DND-41 (cell line): ENCODE measurements at regions not wholly inside any gene's neighbourhood (a gene's known extent, or its start where the extent isn't known, plus 50 kb on each side); places are given as distances from the start of the nearest gene placed in this dataset.

Source experiments
- EZH2 ChIP-seq: IDR thresholded peaks from 3 replicates; pipeline ENCODE4 v1.6.1; 2012; ENCODE audit warnings: borderline replicate concordance, low read depth, mild to moderate bottlenecking, moderate library complexity, low read length, inconsistent platforms; ENCODE audit not compliant: severe bottlenecking
- TF ChIP-seq, protein P1 (sequence below): IDR thresholded peaks from 2 replicates; pipeline ENCODE4 v1.5.1; 2012; ENCODE audit warnings: borderline replicate concordance, low read length, moderate library complexity, mild to moderate bottlenecking; ENCODE audit not compliant: poor library complexity, severe bottlenecking; ENCODE audit errors: extremely low read depth

- TF ChIP-seq, protein P1, sequence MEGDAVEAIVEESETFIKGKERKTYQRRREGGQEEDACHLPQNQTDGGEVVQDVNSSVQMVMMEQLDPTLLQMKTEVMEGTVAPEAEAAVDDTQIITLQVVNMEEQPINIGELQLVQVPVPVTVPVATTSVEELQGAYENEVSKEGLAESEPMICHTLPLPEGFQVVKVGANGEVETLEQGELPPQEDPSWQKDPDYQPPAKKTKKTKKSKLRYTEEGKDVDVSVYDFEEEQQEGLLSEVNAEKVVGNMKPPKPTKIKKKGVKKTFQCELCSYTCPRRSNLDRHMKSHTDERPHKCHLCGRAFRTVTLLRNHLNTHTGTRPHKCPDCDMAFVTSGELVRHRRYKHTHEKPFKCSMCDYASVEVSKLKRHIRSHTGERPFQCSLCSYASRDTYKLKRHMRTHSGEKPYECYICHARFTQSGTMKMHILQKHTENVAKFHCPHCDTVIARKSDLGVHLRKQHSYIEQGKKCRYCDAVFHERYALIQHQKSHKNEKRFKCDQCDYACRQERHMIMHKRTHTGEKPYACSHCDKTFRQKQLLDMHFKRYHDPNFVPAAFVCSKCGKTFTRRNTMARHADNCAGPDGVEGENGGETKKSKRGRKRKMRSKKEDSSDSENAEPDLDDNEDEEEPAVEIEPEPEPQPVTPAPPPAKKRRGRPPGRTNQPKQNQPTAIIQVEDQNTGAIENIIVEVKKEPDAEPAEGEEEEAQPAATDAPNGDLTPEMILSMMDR, result no peak
- no peak for TF ChIP-seq EZH2
Measured at GRCh38 chr5:4422247-4422646, 717.9 kb upstream of the ADAMTS16 start.
